Endodermal cell (in vitro differentiated cells): ENCODE measurements at regions not wholly inside any gene's neighbourhood (a gene's known extent, or its start where the extent isn't known, plus 50 kb on each side); places are given as distances from the start of the nearest gene placed in this dataset.

Experiments used
- DNase-seq: peaks from one replicate; pipeline ENCODE4 v3.0.0-alpha.2; 2017
- H3K27ac ChIP-seq: 2 replicates; pipeline ENCODE4 v1.5.1; 2013; ENCODE audit warnings: mild to moderate bottlenecking, low read depth, low read length, moderate library complexity
- H3K27me3 ChIP-seq: 2 replicates; pipeline ENCODE4 v1.6.1; 2013; ENCODE audit warnings: mild to moderate bottlenecking, low read length, moderate library complexity; ENCODE audit not compliant: insufficient read depth, control insufficient read depth, poor library complexity, severe bottlenecking
- H3K36me3 ChIP-seq: 2 replicates; pipeline ENCODE4 v1.7.0; 2013; ENCODE audit warnings: mild to moderate bottlenecking, low read length, moderate library complexity; ENCODE audit not compliant: control insufficient read depth, insufficient read depth
- H3K4me1 ChIP-seq: one replicate; pipeline ENCODE4 v1.7.0; 2013; ENCODE audit warnings: low read length; ENCODE audit not compliant: control insufficient read depth, insufficient read depth
- H3K4me3 ChIP-seq: 2 replicates; pipeline ENCODE4 v1.5.1; 2013; ENCODE audit warnings: mild to moderate bottlenecking, low read length, moderate library complexity
- H3K9ac ChIP-seq: 2 replicates; pipeline ENCODE4 v1.6.1; 2013; ENCODE audit warnings: mild to moderate bottlenecking, low read length, moderate library complexity; ENCODE audit not compliant: poor library complexity, severe bottlenecking; ENCODE audit errors: extremely low read depth
- H3K9me3 ChIP-seq: 2 replicates; pipeline ENCODE4 v1.6.1; 2013; ENCODE audit warnings: mild to moderate bottlenecking, low read length, moderate library complexity; ENCODE audit not compliant: control insufficient read depth
- H3K27ac Mint-ChIP-seq: 2 replicates; pipeline ENCODE4 v1.8.0; 2020; ENCODE audit warnings: mixed read lengths
- H3K27me3 Mint-ChIP-seq: 2 replicates; pipeline ENCODE4 v1.8.0; 2021; ENCODE audit warnings: mild to moderate bottlenecking, mixed read lengths; ENCODE audit not compliant: insufficient read depth
- H3K36me3 Mint-ChIP-seq: 2 replicates; pipeline ENCODE4 v1.8.0; 2020; ENCODE audit warnings: low read depth, mixed read lengths
- H3K4me1 Mint-ChIP-seq: 2 replicates; pipeline ENCODE4 v1.8.0; 2020; ENCODE audit warnings: mixed read lengths
- H3K4me3 Mint-ChIP-seq: 2 replicates; pipeline ENCODE4 v1.8.0; 2020; ENCODE audit warnings: mild to moderate bottlenecking, moderate library complexity, mixed read lengths
- H3K9me3 Mint-ChIP-seq: 2 replicates; pipeline ENCODE4 v1.8.0; 2020; ENCODE audit warnings: mild to moderate bottlenecking, mixed read lengths
- WGBS, 2 experiments: methylation state at CpG; one replicate each; pipeline versions ENCODE4 v1.1.5 to v1.1.7; 2013; ENCODE audit warnings: missing lambda C conversion rate in 2 of 2, mixed read lengths in 1 of 2; ENCODE audit not compliant: insufficient coverage in 1 of 2, insufficient read length in 1 of 2; 5-methylcytosine and 5-hydroxymethylcytosine counted together
- TF ChIP-seq, protein P1 (sequence below): fragments of 200-600 bp; sonication (generic); conservative IDR thresholded peaks from 2 replicates; pipeline ENCODE4 v1.5.0; 2021; ENCODE audit warnings: antibody characterized with exemption, mild to moderate bottlenecking

DNA sequence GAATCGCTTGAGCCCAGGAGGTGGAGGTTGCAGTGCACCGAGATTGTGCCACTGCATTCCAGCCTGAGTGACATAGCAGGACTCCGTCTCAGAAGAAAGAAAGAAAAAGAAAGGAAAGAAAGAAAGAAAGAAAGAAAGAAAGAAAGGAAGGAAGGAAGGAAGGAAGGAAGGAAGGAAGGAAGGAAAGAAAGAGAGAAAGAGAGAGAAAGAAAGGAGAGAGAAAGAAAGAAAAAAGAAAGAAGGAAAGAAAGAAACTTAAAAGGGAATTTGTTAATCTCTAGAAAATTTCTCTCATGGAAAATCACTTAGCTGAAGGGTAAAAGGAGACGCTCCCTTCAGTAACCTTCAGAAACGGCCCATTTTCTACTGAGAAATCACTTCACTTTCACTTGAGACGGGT, 279.5 kb upstream of the KLF6 start:
- H3K9me3 Mint-ChIP-seq, result no peaks in the 10 kb centered on the region
- 94 to 100% methylated on average over 5 to 6 of the region's 6 CpGs for WGBS, 2 experiments
- no peak overlapping the region for H3K4me3 Mint-ChIP-seq
- TF ChIP-seq, protein P1, sequence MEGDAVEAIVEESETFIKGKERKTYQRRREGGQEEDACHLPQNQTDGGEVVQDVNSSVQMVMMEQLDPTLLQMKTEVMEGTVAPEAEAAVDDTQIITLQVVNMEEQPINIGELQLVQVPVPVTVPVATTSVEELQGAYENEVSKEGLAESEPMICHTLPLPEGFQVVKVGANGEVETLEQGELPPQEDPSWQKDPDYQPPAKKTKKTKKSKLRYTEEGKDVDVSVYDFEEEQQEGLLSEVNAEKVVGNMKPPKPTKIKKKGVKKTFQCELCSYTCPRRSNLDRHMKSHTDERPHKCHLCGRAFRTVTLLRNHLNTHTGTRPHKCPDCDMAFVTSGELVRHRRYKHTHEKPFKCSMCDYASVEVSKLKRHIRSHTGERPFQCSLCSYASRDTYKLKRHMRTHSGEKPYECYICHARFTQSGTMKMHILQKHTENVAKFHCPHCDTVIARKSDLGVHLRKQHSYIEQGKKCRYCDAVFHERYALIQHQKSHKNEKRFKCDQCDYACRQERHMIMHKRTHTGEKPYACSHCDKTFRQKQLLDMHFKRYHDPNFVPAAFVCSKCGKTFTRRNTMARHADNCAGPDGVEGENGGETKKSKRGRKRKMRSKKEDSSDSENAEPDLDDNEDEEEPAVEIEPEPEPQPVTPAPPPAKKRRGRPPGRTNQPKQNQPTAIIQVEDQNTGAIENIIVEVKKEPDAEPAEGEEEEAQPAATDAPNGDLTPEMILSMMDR, result no peak
- H3K9ac ChIP-seq, result no peak overlapping the region
- H3K4me3 ChIP-seq, result no peak overlapping the region
- H3K27ac Mint-ChIP-seq, result no peak overlapping the region
- H3K36me3 Mint-ChIP-seq, result no peaks in the 10 kb centered on the region
- no peak overlapping the region for H3K27ac ChIP-seq
- no peaks in the 10 kb centered on the region for H3K36me3 ChIP-seq
- no peaks in the 10 kb centered on the region for H3K27me3 Mint-ChIP-seq
- DNase-seq, result no peak
- no peaks in the 10 kb centered on the region for H3K4me1 ChIP-seq
- no peaks in the 10 kb centered on the region for H3K4me1 Mint-ChIP-seq
- no peaks in the 10 kb centered on the region for H3K27me3 ChIP-seq
- no peaks in the 10 kb centered on the region for H3K9me3 ChIP-seq

DNA sequence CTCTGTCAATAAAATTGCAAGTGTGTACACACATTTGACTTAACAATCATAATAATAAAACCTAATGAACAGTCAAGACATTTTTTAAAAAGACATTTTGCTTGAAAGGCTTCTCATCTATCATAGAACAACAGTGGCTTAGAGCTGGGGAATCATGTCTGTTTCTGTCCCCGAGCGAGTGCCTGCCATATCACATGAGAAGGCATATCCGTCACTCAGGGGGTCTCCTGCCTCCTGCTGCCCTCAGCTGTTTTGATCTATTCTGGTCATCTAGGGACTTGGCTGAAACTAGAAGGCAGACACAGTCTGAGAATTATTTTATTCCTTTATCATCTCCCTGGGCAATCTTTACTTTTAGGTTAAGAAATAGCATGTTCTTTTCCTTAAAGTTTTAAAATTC, 278.7 kb upstream of the KLF6 start:
- TF ChIP-seq, protein P1, result no peak
- no peaks in the 10 kb centered on the region for H3K4me1 ChIP-seq
- no peaks in the 10 kb centered on the region for H3K36me3 Mint-ChIP-seq
- no peak overlapping the region for H3K4me3 Mint-ChIP-seq
- WGBS, 2 experiments, result 89 to 100% methylated on average over 1 to 3 of the region's 3 CpGs
- no peaks in the 10 kb centered on the region for H3K9me3 Mint-ChIP-seq
- no peak overlapping the region for H3K9ac ChIP-seq
- H3K9me3 ChIP-seq, result no peaks in the 10 kb centered on the region
- H3K27ac Mint-ChIP-seq, result no peak overlapping the region
- H3K36me3 ChIP-seq, result no peaks in the 10 kb centered on the region
- no peak overlapping the region for H3K4me3 ChIP-seq
- no peaks in the 10 kb centered on the region for H3K4me1 Mint-ChIP-seq
- no peak overlapping the region for H3K27ac ChIP-seq
- DNase-seq, result no peak
- no peaks in the 10 kb centered on the region for H3K27me3 ChIP-seq
- no peaks in the 10 kb centered on the region for H3K27me3 Mint-ChIP-seq

DNA sequence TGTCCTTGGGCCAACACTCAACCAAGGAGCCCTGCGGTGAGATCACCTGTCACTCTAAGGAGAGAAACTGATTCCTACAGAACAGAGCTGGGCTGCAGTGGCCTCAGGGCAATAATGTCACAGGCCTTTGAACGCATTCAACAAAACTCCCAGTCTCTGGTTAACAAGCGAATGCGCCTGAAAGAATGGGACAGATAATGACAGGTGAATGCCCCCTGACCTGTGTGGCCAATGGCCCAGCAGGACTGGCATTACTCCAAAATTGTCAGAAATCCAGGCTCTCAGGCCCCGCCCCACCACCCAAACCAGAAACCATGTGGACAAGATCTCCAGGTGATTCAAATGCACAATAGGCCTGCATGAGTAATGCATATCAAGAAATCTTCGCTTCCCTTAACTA, 277.7 kb upstream of the KLF6 start:
- Histone ChIP-seq H3K36me3 (no peaks in the 10 kb centered on the region), H3K9me3 (no peaks in the 10 kb centered on the region), H3K9ac (no peak overlapping the region), H3K4me3 (no peak overlapping the region), H3K4me1 (no peaks in the 10 kb centered on the region), H3K27me3 (no peaks in the 10 kb centered on the region), H3K27ac (no peak overlapping the region)
- no peak overlapping the region for H3K27ac Mint-ChIP-seq
- DNase-seq, result no peak
- H3K4me3 Mint-ChIP-seq, result no peak overlapping the region
- no peaks in the 10 kb centered on the region for H3K27me3 Mint-ChIP-seq
- TF ChIP-seq, protein P1, result no peak
- H3K4me1 Mint-ChIP-seq, result no peaks in the 10 kb centered on the region
- 96 to 97% methylated on average over 4 to 6 of the region's 6 CpGs for WGBS, 2 experiments
- no peaks in the 10 kb centered on the region for H3K36me3 Mint-ChIP-seq
- no peaks in the 10 kb centered on the region for H3K9me3 Mint-ChIP-seq
